OCI-LY7 (cell line): ENCODE measurements at regions not wholly inside any gene's neighbourhood (a gene's known extent, or its start where the extent isn't known, plus 50 kb on each side); places are given as distances from the start of the nearest gene placed in this dataset.

Experiments
- EZH2phosphoT487 ChIP-seq: fragments of 200-600 bp; sonication (generic); IDR thresholded peaks from 2 replicates; pipeline ENCODE4 v1.6.1; 2018; ENCODE audit warnings: low read depth, borderline replicate concordance, mild to moderate bottlenecking, mixed run types, antibody characterized with exemption, low read length, moderate library complexity, mixed read lengths
- TF ChIP-seq, protein P1 (sequence below): fragments of 200-600 bp; sonication (generic); conservative IDR thresholded peaks from 2 replicates; pipeline ENCODE4 v1.5.1; 2014; ENCODE audit warnings: mild to moderate bottlenecking, antibody characterized with exemption, low read length, moderate library complexity, mixed read lengths

DNA sequence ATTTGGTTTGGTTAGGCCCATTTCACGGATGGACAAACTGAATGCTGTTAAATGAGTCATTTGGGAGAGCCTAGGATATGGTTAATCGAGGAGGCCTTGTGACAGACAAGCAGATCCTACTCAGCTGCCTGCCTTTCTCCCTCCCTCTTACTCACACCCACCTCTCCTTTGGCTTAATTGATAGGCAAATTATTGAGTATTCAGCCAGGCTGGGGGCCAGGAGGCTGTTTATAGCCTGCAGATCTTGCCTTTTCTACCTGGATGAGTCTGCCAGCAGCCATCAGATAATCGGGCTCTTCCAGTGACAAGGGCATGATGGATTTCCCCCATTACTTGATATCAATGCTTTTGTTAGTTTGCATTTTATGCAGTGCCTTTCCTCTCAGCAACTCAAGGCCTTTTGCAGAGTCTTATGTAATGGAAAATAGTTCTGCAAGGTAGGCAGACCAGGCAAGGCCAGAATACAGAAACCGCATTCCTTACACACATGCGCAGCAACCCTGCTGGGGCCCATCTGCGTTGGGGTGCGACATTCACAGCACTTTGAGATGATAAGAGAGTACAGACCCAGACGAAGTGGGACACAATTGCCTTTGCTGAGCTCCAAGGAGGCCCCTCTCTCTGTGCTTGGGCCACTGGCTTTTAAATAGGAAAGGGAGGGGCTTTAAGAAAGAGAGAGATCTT, 96.2 kb upstream of the ATP6AP2 start:
- TF ChIP-seq, protein P1, sequence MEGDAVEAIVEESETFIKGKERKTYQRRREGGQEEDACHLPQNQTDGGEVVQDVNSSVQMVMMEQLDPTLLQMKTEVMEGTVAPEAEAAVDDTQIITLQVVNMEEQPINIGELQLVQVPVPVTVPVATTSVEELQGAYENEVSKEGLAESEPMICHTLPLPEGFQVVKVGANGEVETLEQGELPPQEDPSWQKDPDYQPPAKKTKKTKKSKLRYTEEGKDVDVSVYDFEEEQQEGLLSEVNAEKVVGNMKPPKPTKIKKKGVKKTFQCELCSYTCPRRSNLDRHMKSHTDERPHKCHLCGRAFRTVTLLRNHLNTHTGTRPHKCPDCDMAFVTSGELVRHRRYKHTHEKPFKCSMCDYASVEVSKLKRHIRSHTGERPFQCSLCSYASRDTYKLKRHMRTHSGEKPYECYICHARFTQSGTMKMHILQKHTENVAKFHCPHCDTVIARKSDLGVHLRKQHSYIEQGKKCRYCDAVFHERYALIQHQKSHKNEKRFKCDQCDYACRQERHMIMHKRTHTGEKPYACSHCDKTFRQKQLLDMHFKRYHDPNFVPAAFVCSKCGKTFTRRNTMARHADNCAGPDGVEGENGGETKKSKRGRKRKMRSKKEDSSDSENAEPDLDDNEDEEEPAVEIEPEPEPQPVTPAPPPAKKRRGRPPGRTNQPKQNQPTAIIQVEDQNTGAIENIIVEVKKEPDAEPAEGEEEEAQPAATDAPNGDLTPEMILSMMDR: no peak
- TF ChIP-seq EZH2phosphoT487: no peak
